Motor neuron (in vitro differentiated cells): ENCODE measurements at regions not wholly inside any gene's neighbourhood (a gene's known extent, or its start where the extent isn't known, plus 50 kb on each side); places are given as distances from the start of the nearest gene placed in this dataset.

Experiments used
- ATAC-seq, 8 experiments: fragments of 200-7000 bp; cut with Tn5 transposase; replicated peaks in 6 of 8; 2 replicates each; pipeline ENCODE4 v1.8.0; 2021; ENCODE audit warnings: mild to moderate bottlenecking in 8 of 8, moderate library complexity in 8 of 8
- H3K27ac ChIP-seq, 2 donors: fragments of 250-450 bp; sonication (Bioruptor Pico); 2 replicates each; pipeline ENCODE4 v1.9.0; 2021; ENCODE audit warnings: antibody characterized with exemption in 2 of 2, mild to moderate bottlenecking in 2 of 2, moderate library complexity in 1 of 2
- H3K4me1 ChIP-seq, 2 donors: fragments of 250-450 bp; sonication (Bioruptor Pico); replicated peaks in 1 of 2; 2 replicates each; pipeline ENCODE4 v1.6.1; 2021; ENCODE audit warnings: antibody characterized with exemption in 2 of 2, mild to moderate bottlenecking in 2 of 2, moderate library complexity in 1 of 2
- H3K4me3 ChIP-seq, 5 donors: fragments of 250-450 bp; sonication (Bioruptor Pico); 2 replicates each; pipeline ENCODE4 v1.9.0; 2021; ENCODE audit warnings: antibody characterized with exemption in 5 of 5, mild to moderate bottlenecking in 5 of 5, moderate library complexity in 4 of 5
- WGBS, 10 experiments: fragments of 450-650 bp; shearing (Covaris generic); methylation state at CpG; one replicate each; pipeline ENCODE4 v1.0.0; 2022; 5-methylcytosine and 5-hydroxymethylcytosine counted together
- in situ Hi-C, 9 experiments: fragments of 400-800 bp; cut with MboI; loops; one replicate each; pipeline ENCODE4 v1.15.0; 2021; ENCODE audit warnings: low sequenced_read_pairs in 9 of 9, low pct_unique_long_range_greater_than_20kb in 2 of 9; ENCODE audit not compliant: unreplicated experiment in 9 of 9

DNA sequence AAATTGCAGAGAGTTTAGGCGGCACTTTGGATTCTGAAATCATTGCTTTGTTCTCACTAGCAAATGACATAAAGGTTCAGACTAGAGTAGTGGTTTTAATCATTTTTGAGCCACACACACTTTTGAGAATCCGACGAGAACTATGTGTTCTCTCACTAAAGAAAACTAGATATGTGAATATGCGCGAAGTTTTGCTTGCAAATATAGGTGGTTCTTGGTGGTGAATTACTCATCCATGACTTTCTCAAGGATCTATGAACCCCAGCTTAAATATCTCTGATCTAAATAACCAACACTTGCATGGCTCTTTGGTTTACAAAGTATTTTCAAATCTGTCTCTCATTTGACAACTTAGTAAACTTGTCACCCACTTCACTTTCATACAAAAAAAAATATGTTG is 54.8 kb downstream of the NOG start:
- 0 to 96% (median 65%) methylated on average over 1 to 5 of the region's 5 CpGs; no CpG with 5 or more reads in 2 of the 10 experiments for WGBS, 10 experiments
- Histone ChIP-seq H3K27ac (no peak overlapping the region), H3K4me3 (no peak overlapping the region), H3K4me1 (no peaks in the 10 kb centered on the region)
- in situ Hi-C loops = loop anchor here in 1 of 9 experiments (25.0 kb wide), 1 partner anchor 89 kb away; no protein-coding TSS in a partner anchor
- peak in 3 of 8 experiments; percentile 86 to 94 (median 89) for ATAC-seq

DNA sequence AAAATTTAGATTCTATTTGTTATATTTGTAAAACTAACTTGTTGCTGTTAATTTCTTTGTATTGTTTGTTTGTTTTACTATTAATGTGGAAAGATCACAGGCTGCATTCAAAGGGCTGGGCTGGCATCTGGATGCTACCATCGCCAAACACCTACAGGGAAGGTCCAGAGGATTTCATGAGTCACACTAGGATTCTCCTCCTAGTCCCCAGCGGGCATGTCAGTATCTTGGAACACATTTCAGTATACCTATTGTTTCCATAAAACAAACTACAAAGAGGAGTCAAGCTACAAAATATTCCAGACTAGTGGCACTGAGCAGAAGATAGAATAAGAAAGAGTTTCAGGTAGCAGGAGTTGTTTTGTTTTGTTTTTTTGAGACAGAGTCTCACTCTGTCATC is 55.3 kb downstream of the NOG start:
- WGBS, 10 experiments = 0 to 100% (median 80%) methylated on average over 1 to 2 of the region's 2 CpGs; no CpG with 5 or more reads in 1 of the 10 experiments
- H3K4me3 ChIP-seq = no peak overlapping the region
- ATAC-seq = peak in 3 of 8 experiments; percentile 25 to 77 (median 63)
- no peak overlapping the region for H3K27ac ChIP-seq
- no peaks in the 10 kb centered on the region for H3K4me1 ChIP-seq
- in situ Hi-C loops = loop anchor here in 1 of 9 experiments (25.0 kb wide), 1 partner anchor 88 kb away; no protein-coding TSS in a partner anchor

DNA sequence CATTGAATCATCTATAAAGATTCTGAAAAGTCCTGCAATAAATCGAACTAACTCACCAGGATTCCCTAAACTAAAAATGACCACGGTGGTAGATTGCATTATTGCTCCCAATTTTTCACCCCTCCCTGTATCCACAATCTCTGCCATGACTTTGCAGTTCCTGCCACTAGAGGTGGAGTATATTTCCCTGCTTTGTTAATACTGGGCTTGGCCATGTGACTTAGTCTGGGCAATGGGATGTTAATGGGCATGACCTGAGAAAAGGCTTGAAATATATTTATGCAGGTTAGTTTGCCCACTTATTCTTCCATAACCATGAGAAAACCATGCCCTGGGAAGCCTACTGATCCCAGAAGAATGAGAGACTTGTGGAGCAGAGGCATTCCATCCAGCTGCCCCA is 59.1 kb downstream of the NOG start:
- no peak for ATAC-seq
- Histone ChIP-seq H3K4me1 (no peaks in the 10 kb centered on the region), H3K27ac (no peak overlapping the region), H3K4me3 (no peak overlapping the region)
- 0 to 100% (median 31%) methylated on average over 1 to 2 of the region's 2 CpGs; no CpG with 5 or more reads in 3 of the 10 experiments for WGBS, 10 experiments
- in situ Hi-C loops = no loop called here

DNA sequence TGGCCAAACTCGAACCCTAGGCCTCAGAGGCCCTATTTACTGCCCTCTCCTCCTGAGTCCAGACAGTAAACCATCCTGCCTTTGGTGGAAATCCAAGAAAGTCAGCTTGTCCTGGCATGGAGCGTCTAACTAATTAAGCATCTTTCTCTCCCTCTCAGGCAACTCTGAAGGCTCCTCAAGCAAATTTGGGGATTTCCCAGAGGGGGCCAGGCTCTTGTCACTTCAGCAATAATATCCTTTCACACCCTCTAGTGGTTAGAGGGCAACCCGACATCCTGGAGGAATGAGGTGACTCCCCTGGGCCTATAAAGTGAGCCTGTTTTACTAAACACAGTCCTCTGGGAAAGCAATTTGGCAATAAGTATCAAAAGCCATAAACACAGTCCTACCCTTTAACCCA is 60.4 kb downstream of the NOG start:
- no peaks in the 10 kb centered on the region for H3K4me1 ChIP-seq
- no peak overlapping the region for H3K27ac ChIP-seq
- no peak overlapping the region for H3K4me3 ChIP-seq
- in situ Hi-C loops = no loop called here
- WGBS, 10 experiments = 0 to 67% (median 10%) methylated on average over 1 to 2 of the region's 3 CpGs; no CpG with 5 or more reads in 2 of the 10 experiments
- ATAC-seq = peak in 6 of 8 experiments; percentile 42 to 95 (median 65)

DNA sequence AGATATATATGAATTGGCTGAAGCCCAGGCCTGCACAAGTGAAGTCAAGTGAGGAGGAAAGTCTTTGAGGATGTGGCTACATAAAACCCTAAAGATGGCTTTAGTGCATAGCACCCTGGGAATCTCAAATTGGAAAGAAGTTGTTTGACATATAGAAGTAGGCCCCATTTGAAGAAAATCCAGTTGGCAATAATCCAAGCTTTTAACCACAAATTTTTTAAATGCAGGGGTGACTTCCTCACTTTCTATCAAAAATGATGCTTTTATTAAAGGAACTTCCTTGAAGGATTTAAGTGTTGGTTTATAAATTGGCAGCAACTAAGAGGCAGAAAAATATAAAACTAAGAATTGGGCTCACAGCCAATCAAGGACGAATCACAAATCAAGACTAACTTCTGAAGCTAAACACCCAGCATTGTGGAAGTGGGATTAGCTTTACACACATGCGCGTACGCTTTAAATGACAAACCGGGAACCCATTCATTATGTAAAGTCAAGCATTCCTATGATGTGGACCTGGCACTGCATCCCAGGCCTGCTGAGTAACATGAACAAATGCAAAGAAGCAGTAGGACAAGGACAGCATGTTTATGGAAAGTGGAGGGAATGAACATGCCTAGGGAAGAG is 63.3 kb downstream of the NOG start:
- in situ Hi-C loops = no loop called here
- Histone ChIP-seq H3K4me3 (no peak overlapping the region), H3K4me1 (peaks cover 0 to 3% of the 10 kb centered on the region in 2 donors), H3K27ac (no peak overlapping the region)
- peak in 3 of 8 experiments; percentile 82 to 85 (median 84) for ATAC-seq
- 3 to 89% (median 56%) methylated on average over 2 to 5 of the region's 5 CpGs; no CpG with 5 or more reads in 3 of the 10 experiments for WGBS, 10 experiments

DNA sequence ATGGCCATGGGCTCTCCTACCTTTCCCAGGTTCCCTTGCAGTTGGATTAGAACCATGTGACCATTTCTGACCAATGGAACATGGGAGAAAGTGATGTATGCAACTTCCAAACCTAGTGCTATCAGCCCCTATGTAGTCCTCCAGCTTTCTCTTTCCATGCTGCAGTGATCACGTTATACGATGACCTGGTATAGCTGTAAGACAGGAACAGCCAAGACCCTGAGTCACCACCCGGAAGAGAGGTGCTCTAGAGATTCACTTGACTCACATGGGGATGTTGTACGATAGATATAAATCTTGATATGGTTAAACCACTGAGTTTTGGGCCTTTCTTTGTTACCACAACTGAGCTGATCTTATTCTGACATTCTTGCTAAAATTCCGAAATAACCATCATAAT is 65.1 kb downstream of the NOG start:
- ATAC-seq = no peak
- in situ Hi-C loops = no loop called here
- Histone ChIP-seq H3K27ac (no peak overlapping the region), H3K4me3 (no peak overlapping the region), H3K4me1 (peaks cover 0 to 3% of the 10 kb centered on the region in 2 donors)
- 80 to 100% (median 92%) methylated on average over 1 to 5 of the region's 5 CpGs; no CpG with 5 or more reads in 2 of the 10 experiments for WGBS, 10 experiments

DNA sequence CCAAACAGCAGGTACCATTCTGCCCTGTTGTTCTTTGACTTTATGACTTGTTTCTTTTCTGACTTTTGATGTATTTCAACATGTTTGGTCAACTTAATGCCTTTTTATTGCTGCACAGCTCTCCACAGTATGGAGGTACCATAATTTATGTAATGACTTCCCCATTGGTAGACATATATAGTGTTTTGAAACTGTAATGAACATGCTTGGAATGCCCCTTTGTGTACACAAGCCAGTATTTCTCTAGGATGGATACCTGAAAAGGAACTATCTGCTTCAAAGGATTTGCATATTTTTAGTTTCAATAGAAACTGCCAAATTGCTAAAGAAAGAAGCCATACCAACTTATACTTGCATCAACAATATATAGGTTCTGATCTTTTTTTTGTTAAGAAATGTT is 66.1 kb downstream of the NOG start:
- ATAC-seq = no peak
- Histone ChIP-seq H3K27ac (no peak overlapping the region), H3K4me1 (peaks cover 0 to 3% of the 10 kb centered on the region in 2 donors), H3K4me3 (no peak overlapping the region)
- in situ Hi-C loops = no loop called here

DNA sequence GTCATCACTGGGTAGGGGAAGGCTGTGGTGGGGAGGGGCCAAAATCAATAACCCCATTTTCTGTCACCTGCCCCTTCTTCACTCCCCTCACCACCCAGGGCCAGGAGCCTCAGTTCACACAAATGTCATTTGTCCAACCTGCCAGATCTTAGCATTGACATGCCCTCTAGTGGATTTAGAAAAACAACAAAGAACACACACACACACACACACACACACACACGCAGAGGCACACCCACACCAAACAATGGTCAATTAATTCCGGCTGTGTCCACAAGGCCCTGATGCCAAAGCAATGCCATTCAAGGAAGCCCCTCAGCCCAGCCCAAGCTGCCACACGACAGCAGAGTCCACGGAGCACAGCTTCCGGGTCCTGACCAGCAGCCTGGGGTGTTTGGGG is 68.4 kb downstream of the NOG start:
- WGBS, 10 experiments = 20 to 100% (median 82%) methylated on average over 1 to 5 of the region's 5 CpGs; no CpG with 5 or more reads in 4 of the 10 experiments
- Histone ChIP-seq H3K27ac (no peak overlapping the region), H3K4me3 (no peak overlapping the region), H3K4me1 (peaks cover 0 to 3% of the 10 kb centered on the region in 2 donors)
- in situ Hi-C loops = no loop called here
- ATAC-seq = no peak

DNA sequence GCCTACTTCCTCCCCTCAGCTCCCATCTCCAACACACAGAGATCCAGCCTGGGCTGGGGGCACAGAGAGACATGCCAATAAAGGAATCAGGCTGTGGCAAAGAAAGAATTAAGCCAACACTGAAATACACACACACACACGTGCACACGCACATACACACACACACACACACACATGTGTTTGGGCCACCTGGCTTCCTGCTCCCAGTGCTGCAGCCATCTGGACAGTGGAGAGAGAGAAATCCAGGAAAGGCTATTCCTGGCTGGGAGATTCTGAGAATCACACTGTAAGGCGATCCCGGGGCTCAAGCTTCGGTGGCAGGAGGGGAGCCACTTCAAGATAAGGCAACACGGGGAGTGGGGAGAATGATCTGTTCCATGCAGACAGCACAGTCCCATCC is 72.4 kb downstream of the NOG start:
- Histone ChIP-seq H3K4me1 (peaks cover 0 to 3% of the 10 kb centered on the region in 2 donors), H3K27ac (no peak overlapping the region), H3K4me3 (no peak overlapping the region)
- 15 to 70% methylated on average over 2 to 3 of the region's 6 CpGs; no CpG with 5 or more reads in 8 of the 10 experiments for WGBS, 10 experiments
- ATAC-seq = peak in 1 of 8 experiments; percentile 74
- in situ Hi-C loops = no loop called here

DNA sequence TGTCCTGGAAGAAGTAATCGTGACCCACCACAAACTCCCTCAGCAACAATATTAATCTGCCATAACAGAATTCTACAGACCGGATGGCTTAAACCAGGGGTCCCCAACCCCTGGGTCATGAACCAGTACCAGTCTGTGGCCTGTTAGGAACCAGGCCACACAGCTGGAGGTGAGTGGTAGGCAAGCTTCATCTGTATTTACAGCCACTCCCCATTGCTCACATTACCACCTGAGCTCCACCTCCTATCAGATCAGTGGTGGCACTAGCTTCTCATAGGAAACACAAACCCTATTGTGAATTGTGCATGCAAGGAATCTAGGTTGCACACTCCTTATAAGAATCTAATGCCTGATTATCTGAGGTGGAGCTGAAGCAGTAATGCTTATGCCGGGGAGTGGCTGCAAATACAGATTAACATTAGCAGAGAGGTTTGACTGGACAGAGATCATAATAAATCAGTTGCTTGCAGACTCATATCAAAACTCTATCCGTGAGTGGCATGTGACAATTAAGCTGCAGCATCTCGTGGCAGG is 74.5 kb downstream of the NOG start:
- ATAC-seq = peak in 3 of 8 experiments; percentile 36 to 91 (median 69)
- Histone ChIP-seq H3K27ac (no peak overlapping the region), H3K4me1 (no peaks in the 10 kb centered on the region), H3K4me3 (no peak overlapping the region)
- in situ Hi-C loops = no loop called here
- 20 to 100% (median 41%) methylated on average over 1 to 4 of the region's 5 CpGs; no CpG with 5 or more reads in 1 of the 10 experiments for WGBS, 10 experiments

DNA sequence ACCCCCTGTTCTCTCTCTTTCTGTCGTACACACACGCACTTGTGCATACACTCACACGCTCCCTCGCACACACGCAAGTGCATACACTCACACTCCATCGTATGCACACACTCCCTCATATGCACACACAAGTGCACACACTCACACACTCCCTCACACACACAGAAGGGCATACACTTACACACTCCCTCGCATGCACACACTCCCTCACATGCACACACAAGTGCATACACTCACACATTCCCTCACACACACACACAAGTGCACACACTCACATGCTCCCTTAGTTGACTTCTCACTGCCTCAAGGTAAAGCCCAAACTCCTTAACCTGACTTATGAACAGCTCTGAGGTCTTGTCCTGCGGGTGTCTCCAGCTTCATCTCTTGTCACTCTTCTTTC is 78.7 kb downstream of the NOG start:
- H3K4me3 ChIP-seq = no peak overlapping the region
- in situ Hi-C loops = no loop called here
- H3K27ac ChIP-seq = no peak overlapping the region
- 50 to 97% (median 88%) methylated on average over 2 to 8 of the region's 8 CpGs for WGBS, 10 experiments
- ATAC-seq = no peak
- H3K4me1 ChIP-seq = no peaks in the 10 kb centered on the region

DNA sequence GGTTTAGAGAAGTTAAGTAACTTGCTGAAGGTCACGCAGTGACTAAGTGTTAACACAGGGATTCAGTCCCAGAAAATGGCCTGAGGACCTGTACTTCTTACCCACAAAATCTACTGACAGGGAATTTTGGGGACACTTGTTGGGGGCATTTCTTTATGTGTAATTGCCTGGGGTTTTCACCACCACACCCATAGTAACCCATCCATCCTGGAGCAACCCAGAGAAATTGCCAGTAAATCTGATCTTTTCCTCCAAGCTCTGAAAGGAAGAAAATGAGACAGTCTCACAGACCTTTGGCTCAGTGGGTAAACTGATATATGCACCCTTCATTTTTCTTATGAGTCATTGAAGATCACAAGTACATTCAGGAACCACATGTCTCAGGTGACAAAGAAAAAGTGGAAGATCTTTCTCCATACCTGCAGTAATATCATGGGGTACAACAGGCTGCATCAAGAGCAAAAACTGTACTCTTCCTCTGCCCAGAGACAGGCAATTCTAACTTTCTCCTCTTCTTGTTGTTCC is 81.0 kb downstream of the NOG start:
- ATAC-seq = no peak
- in situ Hi-C loops = no loop called here
- WGBS, 10 experiments = 17 to 86% (median 61%) methylated on average over 1 of the region's 1 CpG; no CpG with 5 or more reads in 4 of the 10 experiments

DNA sequence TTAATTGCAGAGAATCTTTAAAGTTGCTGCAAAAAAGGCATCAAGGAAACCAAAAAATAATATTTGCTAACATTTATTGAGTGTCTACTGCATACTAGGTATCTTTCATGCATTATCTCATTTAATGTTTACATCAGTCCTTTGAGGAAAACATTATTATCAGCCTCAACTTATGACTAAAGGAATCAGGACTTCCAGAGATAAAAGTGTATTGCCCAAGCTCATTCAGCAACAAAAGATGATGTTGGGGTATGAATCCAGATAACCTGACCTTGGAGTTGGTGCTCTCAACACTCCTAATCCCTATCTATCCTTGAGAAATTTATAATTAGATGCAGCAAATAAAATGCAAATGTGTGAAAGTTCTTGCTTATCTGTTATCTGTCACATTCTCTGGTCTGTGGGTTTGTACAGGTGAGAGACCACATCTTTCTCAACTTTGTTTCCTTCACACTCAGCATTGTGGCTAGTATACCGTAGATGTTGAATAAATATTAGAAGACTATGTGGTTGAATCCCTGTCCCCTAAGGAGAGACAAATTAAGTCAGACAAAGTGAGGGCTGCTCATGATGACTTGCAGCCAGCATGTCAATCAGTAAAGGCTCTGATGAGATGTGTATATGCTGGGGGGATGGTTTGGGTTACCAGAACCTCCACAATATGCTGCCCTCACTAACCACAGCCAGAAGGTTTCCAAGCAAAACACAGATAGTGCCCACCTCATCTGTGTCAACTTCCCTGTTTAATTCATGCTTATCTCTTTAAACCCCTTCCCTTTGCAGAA is 82.6 kb downstream of the NOG start:
- in situ Hi-C loops = loop anchor here in 1 of 9 experiments (25.0 kb wide), 1 partner anchor 89 kb away; the partner anchor contains the start of gene NOG
- Histone ChIP-seq H3K4me3 (no peak overlapping the region), H3K4me1 (peaks cover 2 to 4% of the 10 kb centered on the region in 2 donors), H3K27ac (no peak overlapping the region)
- 40 to 100% (median 80%) methylated on average over 1 of the region's 1 CpG; no CpG with 5 or more reads in 5 of the 10 experiments for WGBS, 10 experiments
- no peak for ATAC-seq

More for the DNA sequence above, 81.0 kb downstream of the NOG start:
- H3K27ac ChIP-seq = no peak overlapping the region
- H3K4me3 ChIP-seq = no peak overlapping the region
- peaks cover 2 to 4% of the 10 kb centered on the region in 2 donors for H3K4me1 ChIP-seq
